ENCODE measurements at regions not wholly inside any gene's neighbourhood (a gene's known extent, or its start where the extent isn't known, plus 50 kb on each side); places are given as distances from the start of the nearest gene placed in this dataset.
"Not testable (repeated sequence)": the region's sequence is repeated elsewhere in the genome, so short reads cannot be mapped to it uniquely, and the experiment has no call there.

- DNase-seq (ENCODE audit: low read depth): no peak
- H3K4me3 ChIP-seq (ENCODE audit: low read depth, low read length): no peak overlapping the region
- no peak for TF ChIP-seq CTCF (IDR thresholded peaks at IDR 0.05; ENCODE audit: insufficient read depth, low read depth, low read length, missing control alignments)
Observed at GRCh38 chr3:18992709-18993108, 155.6 kb upstream of the KCNH8 start.

- no peak for TF ChIP-seq CTCF (IDR thresholded peaks at IDR 0.05; ENCODE audit: insufficient read depth, low read depth, low read length, missing control alignments)
- no peak for DNase-seq (ENCODE audit: low read depth)
- no peak overlapping the region for H3K4me3 ChIP-seq (ENCODE audit: low read depth, low read length)
Observed at GRCh38 chr3:18989237-18989795, 159.0 kb upstream of the KCNH8 start.

GRCh38 chr3:18988614-18989229, 159.6 kb upstream of the KCNH8 start:
- no peak overlapping the region for H3K4me3 ChIP-seq (ENCODE audit: low read depth, low read length)
- DNase-seq (ENCODE audit: low read depth): peak; percentile 12
- peak; percentile 24 for TF ChIP-seq CTCF (IDR thresholded peaks at IDR 0.05; ENCODE audit: insufficient read depth, low read depth, low read length, missing control alignments)

GRCh38 chr3:18987862-18988447, 160.4 kb upstream of the KCNH8 start:
- DNase-seq (ENCODE audit: low read depth): no peak
- no peak overlapping the region for H3K4me3 ChIP-seq (ENCODE audit: low read depth, low read length)
- TF ChIP-seq CTCF (IDR thresholded peaks at IDR 0.05; ENCODE audit: insufficient read depth, low read depth, low read length, missing control alignments): no peak

GRCh38 chr3:18987070-18987469, 161.2 kb upstream of the KCNH8 start:
- no peak overlapping the region for H3K4me3 ChIP-seq (ENCODE audit: low read depth, low read length)
- TF ChIP-seq CTCF (IDR thresholded peaks at IDR 0.05; ENCODE audit: insufficient read depth, low read depth, low read length, missing control alignments): no peak
- no peak for DNase-seq (ENCODE audit: low read depth)

GRCh38 chr3:18982920-18983319, 165.4 kb upstream of the KCNH8 start:
- no peak for TF ChIP-seq CTCF (IDR thresholded peaks at IDR 0.05; ENCODE audit: insufficient read depth, low read depth, low read length, missing control alignments)
- no peak overlapping the region for H3K4me3 ChIP-seq (ENCODE audit: low read depth, low read length)
- DNase-seq (ENCODE audit: low read depth): no peak

- DNase-seq (ENCODE audit: low read depth); H3K4me3 ChIP-seq (ENCODE audit: low read depth, low read length): not testable (repeated sequence)
Observed at GRCh38 chr3:18976102-18976501, 172.2 kb upstream of the KCNH8 start.
